ENCODE measurements at regions not wholly inside any gene's neighbourhood (a gene's known extent, or its start where the extent isn't known, plus 50 kb on each side); places are given as distances from the start of the nearest gene placed in this dataset.

- TF ChIP-seq CTCF (IDR thresholded peaks at IDR 0.05) (no peak), EP300 (IDR thresholded peaks at IDR 0.05) (no peak), POLR2A (IDR thresholded peaks at IDR 0.05) (no peak)
These were observed 273.1 kb upstream of the FANCL start for GRCh38 chr2:58514252-58514651.
